GM18867 (cell line): ENCODE measurements at regions not wholly inside any gene's neighbourhood (a gene's known extent, or its start where the extent isn't known, plus 50 kb on each side); places are given as distances from the start of the nearest gene placed in this dataset.

ENCODE experiments used
- ATAC-seq: cut with Tn5 transposase; IDR thresholded peaks from one replicate; pipeline ENCODE4 v1.9.1; 2021; ENCODE audit warnings: mild to moderate bottlenecking, moderate library complexity; ENCODE audit not compliant: unreplicated experiment

DNA sequence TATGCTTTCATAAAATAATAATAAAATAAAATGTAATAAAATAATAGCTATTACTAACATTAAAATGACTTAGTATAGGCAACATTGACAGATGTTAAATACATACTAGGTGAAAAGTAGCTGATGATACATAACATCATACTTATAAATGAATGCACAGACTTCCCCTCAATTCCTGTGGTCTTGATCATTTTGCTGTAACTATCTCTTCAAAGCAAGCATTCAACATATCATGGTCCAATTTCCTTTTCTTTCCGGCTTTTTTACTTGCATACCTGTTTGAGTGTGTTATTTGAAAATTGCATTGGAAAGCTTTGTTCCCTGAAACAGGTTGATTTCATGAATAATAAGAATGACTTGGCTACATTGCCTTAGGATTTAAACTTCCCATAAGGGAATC, 309.3 kb downstream of the HDGFL1 start:
- no peak for ATAC-seq

DNA sequence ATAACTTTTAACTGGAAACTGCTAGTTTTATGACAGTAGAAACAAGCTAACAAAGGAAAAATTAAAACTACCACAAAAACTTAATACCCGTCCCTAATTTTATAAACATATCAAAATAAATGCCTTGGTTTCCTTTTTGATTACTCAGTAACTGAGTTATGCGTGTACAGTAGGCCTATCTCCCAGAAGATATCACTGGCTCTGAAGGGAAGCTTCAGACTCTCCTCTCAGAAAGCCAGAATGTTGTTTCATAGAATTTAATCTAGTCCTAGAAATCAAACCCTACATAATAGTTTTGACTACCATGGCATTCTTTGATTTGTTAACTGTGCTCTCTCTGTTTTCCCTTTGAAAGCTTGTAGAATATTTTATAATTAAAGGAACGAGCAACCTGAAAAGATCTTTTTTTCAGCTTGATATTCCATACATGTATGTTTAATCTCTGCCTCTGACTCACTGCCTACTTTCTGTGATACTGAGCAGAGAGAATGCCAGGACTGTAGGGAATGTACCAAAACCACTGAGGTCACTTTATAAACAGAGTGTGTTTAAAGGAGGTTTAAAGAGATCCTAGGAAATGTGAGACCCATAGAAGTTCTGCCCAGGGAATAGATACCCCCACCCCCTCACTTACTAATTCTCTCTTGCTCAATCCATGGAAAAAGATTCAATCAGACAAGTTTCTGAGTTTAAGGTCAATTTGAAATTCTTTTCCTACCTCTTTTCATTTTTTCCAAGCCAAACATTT, 311.5 kb downstream of the HDGFL1 start:
- no peak for ATAC-seq

DNA sequence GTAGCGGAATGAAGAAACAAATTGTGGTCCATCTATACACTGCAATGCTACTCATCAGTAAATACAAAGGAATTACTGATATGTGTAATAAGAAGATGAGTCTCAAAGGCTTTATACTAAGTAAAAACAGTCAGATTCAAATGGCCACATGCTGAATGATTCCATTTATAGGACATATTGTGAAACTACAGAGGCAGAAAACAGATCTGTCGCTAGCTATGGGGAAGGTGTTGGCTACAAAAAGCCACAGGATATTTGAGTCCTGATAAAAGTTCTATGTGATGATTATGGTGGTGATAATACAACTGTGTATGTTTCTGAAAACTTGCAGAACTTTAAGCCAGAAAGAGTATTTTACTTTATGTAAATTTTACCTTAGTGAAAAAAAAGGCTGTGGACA, 313.2 kb downstream of the HDGFL1 start:
- no peak for ATAC-seq

DNA sequence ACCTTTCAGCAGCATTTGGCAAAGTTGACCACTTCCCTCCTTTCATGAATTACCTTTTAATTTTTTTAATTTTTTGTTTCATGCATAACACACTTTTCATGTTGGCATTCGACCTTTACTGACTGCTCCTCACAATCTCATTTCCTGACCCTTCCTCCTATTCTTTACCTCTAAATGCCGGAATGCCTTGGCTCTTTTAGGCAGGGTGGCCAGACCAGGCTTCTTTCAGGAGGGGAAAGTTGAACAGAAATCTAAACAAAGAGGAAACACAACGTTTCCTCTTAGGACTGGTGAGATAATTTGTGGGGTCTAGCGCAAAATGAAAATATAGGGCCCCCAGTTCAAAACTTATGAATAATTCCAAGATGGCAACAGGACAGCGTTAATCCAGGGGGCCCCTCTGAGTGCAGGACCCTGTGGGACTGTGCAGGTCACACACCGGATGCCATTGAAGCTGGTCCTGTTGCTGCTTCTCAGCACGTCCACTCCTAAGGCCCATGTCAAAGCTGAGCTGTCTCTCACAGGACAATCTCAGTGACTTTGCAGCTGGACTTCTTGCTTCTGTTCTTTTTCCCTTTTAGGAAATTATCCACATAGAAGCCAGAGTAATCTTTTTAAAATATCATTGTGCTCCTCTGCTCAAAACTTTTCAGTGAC, 313.8 kb downstream of the HDGFL1 start:
- ATAC-seq = no peak

DNA sequence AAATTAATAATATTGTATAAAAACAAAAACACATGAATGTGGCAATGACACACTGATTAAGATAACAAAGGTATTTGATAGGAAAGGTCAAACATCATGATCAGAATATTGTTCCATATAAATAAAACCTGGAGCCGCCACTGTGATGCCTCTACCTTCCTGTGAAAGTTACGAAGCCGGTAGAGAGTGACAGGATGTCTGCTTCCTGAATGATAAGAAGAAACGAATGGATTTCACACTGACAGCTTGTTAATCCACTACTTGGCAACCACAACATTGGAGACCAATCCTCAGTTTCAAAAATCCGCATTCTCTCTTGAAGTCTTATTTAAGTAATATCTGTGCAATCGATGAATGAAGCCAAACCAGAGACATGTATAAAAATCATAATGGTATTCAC, 315.1 kb downstream of the HDGFL1 start:
- no peak for ATAC-seq

DNA sequence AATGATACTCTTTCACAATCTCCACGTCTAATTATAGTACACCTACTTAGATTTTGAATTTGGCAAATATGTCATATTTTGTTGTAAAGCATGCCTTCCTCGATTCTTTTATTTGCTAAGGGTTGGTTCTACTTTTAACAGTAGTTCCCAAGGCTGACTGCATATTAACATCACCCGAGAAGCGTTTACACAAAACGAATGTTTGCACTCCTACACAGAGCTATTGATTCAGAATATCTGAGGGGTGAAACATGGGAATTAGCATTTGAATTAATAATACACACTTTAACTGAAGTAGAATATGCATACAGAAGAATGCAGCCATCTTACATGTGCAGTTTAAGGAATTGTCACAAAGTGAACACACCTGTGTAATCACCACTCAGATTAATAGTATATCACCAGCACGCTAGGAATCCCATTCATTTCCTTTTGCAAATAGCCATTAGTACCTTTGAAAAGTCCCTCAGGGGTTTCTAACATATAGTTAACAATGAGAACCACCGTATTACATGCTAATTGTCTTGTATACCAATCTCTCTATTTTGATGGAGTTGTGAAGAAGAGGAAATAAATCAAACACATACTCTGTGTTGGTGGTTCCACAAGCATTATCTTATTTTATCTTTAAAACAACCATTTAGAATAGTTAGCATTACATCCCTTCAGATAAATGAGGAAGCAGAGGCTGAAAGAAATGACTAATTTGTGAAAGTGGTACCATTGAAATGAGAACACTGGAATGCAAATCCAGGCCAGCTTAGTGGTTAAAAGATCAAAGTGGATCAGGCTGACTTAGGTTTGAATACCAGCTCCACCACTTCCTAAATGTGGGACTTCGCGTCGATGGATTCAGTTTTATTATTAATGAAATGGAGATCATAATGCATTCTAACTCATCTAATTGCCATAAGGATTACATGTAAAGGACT, 317.6 kb downstream of the HDGFL1 start:
- no peak for ATAC-seq

DNA sequence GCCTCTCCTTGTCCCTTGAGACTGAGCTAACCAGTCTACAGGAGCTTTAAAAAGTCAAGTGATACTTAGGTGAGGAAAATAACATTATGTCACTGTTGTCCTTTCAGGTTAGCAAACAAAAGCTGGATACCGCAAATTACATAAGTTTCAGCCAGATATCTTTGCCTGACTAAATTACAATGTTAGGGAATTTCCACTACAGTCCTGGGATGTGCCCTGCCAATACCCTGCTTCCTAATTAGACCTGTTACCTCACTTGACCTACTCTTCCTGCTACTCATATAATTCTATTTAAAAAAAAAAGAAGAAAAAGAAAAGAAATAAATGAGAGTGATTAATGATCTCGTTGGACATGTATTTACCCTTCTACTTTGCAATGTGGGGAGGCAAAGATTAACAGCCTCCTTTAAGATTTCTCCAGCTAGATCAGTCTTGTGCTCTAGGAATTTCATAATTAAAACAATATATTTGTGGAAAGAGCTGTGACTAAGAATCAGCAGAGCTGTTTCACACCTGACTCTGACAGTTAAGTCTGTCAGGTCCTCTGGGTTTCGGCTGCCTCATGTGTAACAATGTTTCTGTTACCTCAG, 318.9 kb downstream of the HDGFL1 start:
- no peak for ATAC-seq

DNA sequence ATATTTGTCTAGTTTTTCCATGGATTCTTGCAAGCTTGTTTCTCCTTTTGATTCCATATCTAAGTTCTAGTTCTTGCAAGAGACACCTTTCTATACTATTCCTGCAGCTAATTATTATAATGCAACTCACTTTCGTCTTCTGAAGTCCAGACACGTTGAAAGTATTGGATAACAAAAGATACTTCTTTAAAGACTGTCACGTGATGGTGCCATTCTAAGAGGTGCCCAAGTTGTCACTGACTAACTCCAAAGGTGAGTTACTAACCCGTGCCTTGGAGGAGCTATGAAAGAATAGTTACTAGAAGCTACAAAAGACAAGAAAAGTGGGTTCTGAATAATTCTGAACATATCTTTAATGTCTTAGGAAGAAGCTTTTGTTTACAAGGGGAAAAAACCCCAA, 322.6 kb downstream of the HDGFL1 start:
- no peak for ATAC-seq

DNA sequence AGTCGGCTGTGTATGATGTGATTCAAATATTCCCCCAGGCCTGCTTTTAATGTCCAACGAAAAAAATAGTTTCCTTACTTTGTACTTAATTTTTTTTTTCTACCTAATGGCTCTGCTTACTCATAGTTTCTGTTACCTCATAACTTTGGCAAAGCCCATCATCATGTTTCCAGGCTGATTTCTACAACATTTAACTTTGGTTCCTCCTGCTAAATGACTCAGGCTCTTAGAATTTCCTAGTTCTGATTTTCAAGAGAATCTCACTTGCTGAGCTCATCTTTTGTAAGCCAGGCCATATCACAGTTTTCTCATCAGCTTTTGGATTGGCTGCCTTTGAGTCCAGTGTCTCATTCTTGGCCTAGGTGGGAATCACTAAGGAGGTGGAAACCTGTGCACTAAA, 323.1 kb downstream of the HDGFL1 start:
- ATAC-seq = no peak

DNA sequence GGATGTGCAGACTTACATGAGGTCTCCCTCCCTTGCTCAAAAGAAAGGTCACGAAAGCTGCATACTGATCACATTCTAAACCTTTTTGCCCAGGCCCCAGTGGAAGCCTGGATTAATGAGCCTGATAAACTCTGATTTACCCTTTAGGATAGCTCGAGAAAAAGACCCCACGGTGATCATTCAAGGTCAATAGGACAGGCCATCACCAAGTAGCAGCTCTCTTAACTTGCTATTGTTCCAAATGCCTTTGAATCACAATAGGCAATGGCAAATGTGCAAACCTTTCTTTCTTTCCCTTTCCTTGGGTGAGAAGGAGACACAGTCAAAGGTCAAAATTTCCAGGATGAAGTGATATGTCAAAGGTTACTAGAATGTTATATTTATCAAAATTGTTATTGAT, 327.3 kb downstream of the HDGFL1 start:
- no peak for ATAC-seq

DNA sequence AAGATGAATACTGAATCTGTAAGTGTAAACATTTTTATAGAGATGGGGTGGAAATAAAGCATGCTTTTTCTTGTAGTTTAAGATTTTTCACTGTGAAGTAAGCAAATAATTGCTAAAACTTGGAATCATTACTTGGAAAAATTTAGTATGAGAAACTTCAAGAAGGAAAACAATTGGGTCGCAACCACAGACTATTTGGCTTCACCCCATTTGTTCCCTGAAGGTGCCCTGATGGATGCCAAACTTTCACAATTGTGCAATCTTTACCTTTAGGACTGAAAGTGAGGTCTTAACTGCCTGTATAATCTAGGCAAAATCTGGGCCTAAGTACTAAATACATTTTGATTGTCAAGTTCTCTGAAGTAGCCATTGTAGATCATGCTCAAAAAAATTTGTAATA, 330.1 kb downstream of the HDGFL1 start:
- ATAC-seq = no peak

DNA sequence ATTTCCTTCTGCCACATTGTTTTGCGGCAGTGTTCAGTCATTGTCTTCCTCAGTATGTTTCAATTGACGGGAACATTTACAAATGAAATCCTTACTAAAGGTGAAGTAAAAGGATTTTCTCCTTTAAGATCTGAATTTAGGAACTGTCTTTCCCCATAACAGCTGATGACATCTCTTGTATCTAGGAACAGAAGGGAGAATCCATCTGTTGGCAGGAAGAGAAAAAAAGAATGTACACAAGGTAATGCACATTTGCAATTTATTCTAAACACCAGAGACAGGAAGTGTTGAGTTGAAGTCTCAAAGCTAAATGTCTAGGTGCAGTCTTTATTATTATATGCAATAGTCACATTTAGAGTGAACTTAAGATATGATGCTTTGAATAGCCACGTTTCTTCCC, 334.5 kb downstream of the HDGFL1 start:
- ATAC-seq = no peak

DNA sequence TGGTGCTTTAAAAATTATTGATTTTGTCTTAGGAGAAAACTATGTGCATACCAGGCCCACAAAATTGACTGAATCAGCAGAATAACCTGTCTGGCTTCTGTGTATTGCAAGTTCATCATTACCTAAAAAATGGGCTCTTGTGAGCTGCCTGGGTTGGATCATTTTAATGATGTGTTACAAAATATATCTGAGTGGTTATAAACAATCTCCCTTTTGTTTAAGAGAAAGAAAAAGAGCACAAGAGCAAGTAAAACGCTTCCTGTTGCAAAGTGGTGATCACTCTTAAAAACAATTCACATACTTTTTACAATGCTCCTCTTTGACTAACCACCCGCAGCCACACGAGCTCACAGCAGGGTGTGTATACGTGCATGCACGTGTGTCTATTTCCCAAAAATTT, 335.1 kb downstream of the HDGFL1 start:
- ATAC-seq = no peak

DNA sequence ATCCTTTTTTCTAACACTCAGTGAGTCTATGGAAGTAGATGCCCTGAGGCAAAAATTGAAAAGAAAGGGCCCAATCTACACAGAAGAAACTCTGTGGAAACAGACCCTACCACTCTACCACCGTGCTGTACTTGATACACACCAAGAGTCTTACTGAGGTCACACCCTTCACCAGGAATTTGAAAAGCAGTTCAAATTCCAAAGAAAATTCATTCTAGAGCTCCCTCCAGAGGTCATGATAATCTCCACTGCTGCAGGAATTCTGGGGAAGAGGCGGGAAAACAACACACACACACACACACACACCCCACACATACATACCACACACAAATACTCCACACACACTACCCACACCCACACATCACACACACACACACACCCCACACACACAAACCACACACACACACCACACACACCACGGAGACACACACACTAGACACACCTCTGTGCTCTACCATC, 336.8 kb downstream of the HDGFL1 start:
- no peak for ATAC-seq

DNA sequence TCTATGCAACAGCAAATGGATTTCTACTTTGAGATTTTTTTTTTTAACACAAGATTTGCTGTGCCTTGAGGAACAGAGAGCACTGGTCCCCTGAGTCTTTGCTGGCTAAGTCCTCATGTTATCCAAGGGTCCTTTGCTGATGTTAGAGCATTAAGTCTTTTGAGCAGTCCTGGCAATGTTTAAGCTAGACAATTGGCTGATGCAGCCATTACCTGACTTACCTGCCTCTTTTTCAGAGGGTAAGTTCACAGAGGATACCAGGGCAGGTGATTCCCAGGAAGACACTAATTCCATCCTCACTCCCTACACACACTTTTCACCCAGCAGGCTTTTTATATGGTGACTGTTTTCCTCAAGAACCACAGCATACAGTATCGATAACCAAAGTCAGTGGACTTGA, 337.7 kb downstream of the HDGFL1 start:
- no peak for ATAC-seq

DNA sequence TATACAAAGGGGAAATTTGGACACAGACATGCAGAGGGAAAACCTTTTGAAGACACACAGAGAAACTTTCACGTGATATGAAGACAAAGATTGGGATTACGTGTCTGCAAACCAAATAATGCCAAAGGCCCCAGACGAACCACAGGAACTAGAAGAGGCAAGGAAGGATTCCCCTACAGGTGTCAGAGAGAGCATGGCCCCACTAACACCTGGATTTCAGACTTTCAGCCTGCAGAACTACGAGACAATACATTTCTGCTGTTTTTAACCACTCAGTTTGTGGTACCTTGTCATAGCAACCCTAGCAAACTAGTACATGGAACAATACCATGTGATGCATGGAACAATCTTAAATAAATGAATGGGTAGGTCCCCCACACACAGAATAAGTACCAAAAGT, 341.0 kb downstream of the HDGFL1 start:
- no peak for ATAC-seq

DNA sequence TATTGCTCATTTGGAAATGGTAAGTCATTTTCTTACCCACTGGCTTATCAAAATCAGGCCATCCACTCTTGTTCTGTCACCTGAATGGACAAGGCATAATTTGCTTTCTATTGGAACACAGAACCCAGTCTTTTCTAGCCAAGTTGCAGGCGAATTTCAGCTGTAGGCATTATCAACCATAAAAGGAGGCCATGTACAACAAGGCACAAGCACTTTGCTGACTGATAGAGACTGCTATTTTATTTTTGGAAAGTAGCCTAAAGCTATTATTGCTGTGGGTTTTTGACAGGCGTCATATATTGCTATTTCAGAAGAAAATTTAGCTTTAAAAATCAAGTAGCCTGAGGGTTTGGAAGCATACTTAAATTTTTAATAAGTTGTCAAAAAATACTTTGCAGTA, 344.2 kb downstream of the HDGFL1 start:
- ATAC-seq = no peak

DNA sequence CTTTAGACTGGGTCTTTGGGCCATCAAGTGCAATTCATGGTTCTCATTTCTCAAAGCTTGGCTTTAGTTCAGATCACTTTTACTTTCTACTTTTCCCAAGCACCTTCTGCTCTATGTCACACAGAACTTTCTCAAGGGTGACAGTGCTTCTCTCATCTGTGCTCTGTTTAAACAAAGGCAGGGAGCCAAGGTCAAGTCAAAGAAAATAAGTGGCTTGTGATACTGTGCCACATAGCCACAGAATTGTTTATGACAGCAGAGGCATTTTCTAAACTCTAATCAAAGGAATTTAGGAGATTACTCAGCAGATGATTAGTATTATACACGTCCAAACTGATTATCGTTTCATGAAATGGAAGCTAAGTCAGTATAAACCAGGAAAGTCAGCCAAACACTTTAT, 348.0 kb downstream of the HDGFL1 start:
- ATAC-seq = no peak

DNA sequence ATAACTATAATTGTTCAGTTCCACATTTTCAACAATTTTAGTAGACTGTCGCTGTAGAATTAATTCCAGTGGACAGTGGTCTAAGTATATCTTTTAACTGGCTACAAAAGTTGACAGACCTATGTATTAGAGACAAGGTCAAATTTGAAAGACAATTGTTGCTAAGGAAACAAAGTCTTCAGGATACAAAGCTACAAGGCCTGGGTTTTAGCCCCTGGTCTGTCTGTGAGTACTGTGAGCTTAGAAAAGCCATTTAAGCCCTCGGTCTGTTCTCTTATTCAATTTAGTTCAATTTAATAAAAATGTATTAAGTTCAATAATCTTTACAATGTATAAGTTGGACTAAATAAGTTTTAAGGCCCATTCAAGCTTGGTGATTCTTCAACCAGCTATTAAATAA, 352.5 kb downstream of the HDGFL1 start:
- no peak for ATAC-seq

DNA sequence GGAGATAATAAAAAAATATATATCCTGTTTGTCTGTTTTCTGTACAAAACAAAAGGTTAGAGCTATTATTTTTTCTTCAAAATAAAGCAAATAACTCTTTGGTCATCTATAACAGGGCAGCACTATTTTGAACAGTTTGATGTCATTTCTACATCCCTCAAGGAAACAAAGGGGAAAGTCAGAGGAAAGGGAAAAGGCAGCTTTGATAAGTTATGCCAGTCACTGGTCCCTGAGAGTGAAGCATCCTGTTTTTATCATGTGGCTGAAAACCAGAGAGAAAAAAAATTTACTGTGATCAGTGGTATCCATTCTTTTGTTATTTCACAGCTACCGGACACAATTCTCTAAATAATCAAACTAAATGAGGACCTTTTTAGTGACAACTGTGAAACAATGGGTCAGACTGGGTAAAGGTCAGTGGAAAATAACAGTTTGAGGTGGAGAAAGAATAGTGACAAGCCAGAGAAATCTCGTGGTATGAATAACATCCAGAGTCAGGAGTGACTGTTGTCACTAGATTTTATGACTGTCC, 356.0 kb downstream of the HDGFL1 start:
- no peak for ATAC-seq
